Activated CD4-positive, alpha-beta T cell treated with anti-CD3 and anti-CD28 coated beads, Interleukin-2, amount 10 ng/mL, durations not matched to agents 24 days and 14 days (primary cell): ENCODE measurements at regions not wholly inside any gene's neighbourhood (a gene's known extent, or its start where the extent isn't known, plus 50 kb on each side); places are given as distances from the start of the nearest gene placed in this dataset.

Experiments
- DNase-seq: peaks from one replicate; pipeline ENCODE4 v3.0.0; 2022
- H3K27ac Mint-ChIP-seq: one replicate; pipeline ENCODE4 v1.8.0; 2022; ENCODE audit warnings: mild to moderate bottlenecking, mixed read lengths
- H3K27me3 Mint-ChIP-seq: one replicate; pipeline ENCODE4 v1.8.0; 2022; ENCODE audit warnings: mixed read lengths
- H3K36me3 Mint-ChIP-seq: one replicate; pipeline ENCODE4 v1.8.0; 2022; ENCODE audit warnings: low read depth, mild to moderate bottlenecking, mixed read lengths
- H3K4me1 Mint-ChIP-seq: one replicate; pipeline ENCODE4 v1.8.0; 2021; ENCODE audit warnings: mixed read lengths
- H3K4me3 Mint-ChIP-seq: one replicate; pipeline ENCODE4 v1.8.0; 2022; ENCODE audit warnings: mild to moderate bottlenecking, moderate library complexity, mixed read lengths
- H3K9me3 Mint-ChIP-seq: one replicate; pipeline ENCODE4 v1.8.0; 2021; ENCODE audit warnings: mixed read lengths
- intact Hi-C: fragments of 100-400 bp; cut with micrococcal nuclease; formaldehyde crosslinking; loops from one replicate; pipeline ENCODE4 v1.15.1; 2023

GRCh38 chr7:54888734-54889082 is 129.7 kb upstream of the SEC61G start:
- H3K9me3 Mint-ChIP-seq = no peaks in the 10 kb centered on the region
- no peaks in the 10 kb centered on the region for H3K4me1 Mint-ChIP-seq
- intact Hi-C loops = no loop called here
- no peak overlapping the region for H3K4me3 Mint-ChIP-seq
- peaks cover 18% of the 10 kb centered on the region for H3K27me3 Mint-ChIP-seq
- H3K36me3 Mint-ChIP-seq = no peaks in the 10 kb centered on the region
- H3K27ac Mint-ChIP-seq = no peak overlapping the region
- DNase-seq = no peak

GRCh38 chr7:54897891-54898290 is 120.9 kb upstream of the EGFR start:
- no peaks in the 10 kb centered on the region for H3K36me3 Mint-ChIP-seq
- H3K27ac Mint-ChIP-seq = no peak overlapping the region
- DNase-seq = no peak
- H3K4me3 Mint-ChIP-seq = no peak overlapping the region
- H3K9me3 Mint-ChIP-seq = no peaks in the 10 kb centered on the region
- H3K4me1 Mint-ChIP-seq = no peaks in the 10 kb centered on the region
- intact Hi-C loops = no loop called here
- H3K27me3 Mint-ChIP-seq = peaks cover 2% of the 10 kb centered on the region

GRCh38 chr7:54898659-54899340 is 120.0 kb upstream of the EGFR start:
- H3K27ac Mint-ChIP-seq = no peak overlapping the region
- peaks cover under 1% of the 10 kb centered on the region for H3K27me3 Mint-ChIP-seq
- no peaks in the 10 kb centered on the region for H3K36me3 Mint-ChIP-seq
- intact Hi-C loops = no loop called here
- H3K4me1 Mint-ChIP-seq = no peaks in the 10 kb centered on the region
- H3K4me3 Mint-ChIP-seq = no peak overlapping the region
- no peaks in the 10 kb centered on the region for H3K9me3 Mint-ChIP-seq
- no peak for DNase-seq

GRCh38 chr7:54901840-54902239 is 117.0 kb upstream of the EGFR start:
- H3K4me1 Mint-ChIP-seq = no peaks in the 10 kb centered on the region
- no peak overlapping the region for H3K27ac Mint-ChIP-seq
- no peak for DNase-seq
- H3K4me3 Mint-ChIP-seq = no peak overlapping the region
- no peaks in the 10 kb centered on the region for H3K36me3 Mint-ChIP-seq
- intact Hi-C loops = no loop called here
- no peaks in the 10 kb centered on the region for H3K9me3 Mint-ChIP-seq
- no peaks in the 10 kb centered on the region for H3K27me3 Mint-ChIP-seq

- H3K9me3 Mint-ChIP-seq = no peaks in the 10 kb centered on the region
- H3K4me1 Mint-ChIP-seq = no peaks in the 10 kb centered on the region
- H3K36me3 Mint-ChIP-seq = no peaks in the 10 kb centered on the region
- no peaks in the 10 kb centered on the region for H3K27me3 Mint-ChIP-seq
- DNase-seq = no peak
- intact Hi-C loops = no loop called here
- H3K4me3 Mint-ChIP-seq = no peak overlapping the region
- no peak overlapping the region for H3K27ac Mint-ChIP-seq
These were observed 114.7 kb upstream of the EGFR start for GRCh38 chr7:54904130-54904529.

- Mint-ChIP-seq H3K9me3 (no peaks in the 10 kb centered on the region), H3K36me3 (no peaks in the 10 kb centered on the region), H3K27ac (no peak overlapping the region), H3K4me1 (no peaks in the 10 kb centered on the region), H3K27me3 (no peaks in the 10 kb centered on the region), H3K4me3 (no peak overlapping the region)
- intact Hi-C loops = no loop called here
- DNase-seq = no peak
These were observed 113.8 kb upstream of the EGFR start for GRCh38 chr7:54904986-54905385.

GRCh38 chr7:54906963-54907362 is 111.9 kb upstream of the EGFR start:
- no peak for DNase-seq
- no peaks in the 10 kb centered on the region for H3K4me1 Mint-ChIP-seq
- intact Hi-C loops = no loop called here
- no peaks in the 10 kb centered on the region for H3K27me3 Mint-ChIP-seq
- no peak overlapping the region for H3K4me3 Mint-ChIP-seq
- H3K36me3 Mint-ChIP-seq = no peaks in the 10 kb centered on the region
- no peaks in the 10 kb centered on the region for H3K9me3 Mint-ChIP-seq
- H3K27ac Mint-ChIP-seq = no peak overlapping the region

GRCh38 chr7:54907981-54908380 is 110.8 kb upstream of the EGFR start:
- Mint-ChIP-seq H3K36me3 (no peaks in the 10 kb centered on the region), H3K27me3 (no peaks in the 10 kb centered on the region), H3K9me3 (no peaks in the 10 kb centered on the region), H3K27ac (no peak overlapping the region), H3K4me3 (no peak overlapping the region), H3K4me1 (no peaks in the 10 kb centered on the region)
- no peak for DNase-seq
- intact Hi-C loops = no loop called here

- H3K4me1 Mint-ChIP-seq = no peaks in the 10 kb centered on the region
- no peak overlapping the region for H3K27ac Mint-ChIP-seq
- intact Hi-C loops = no loop called here
- no peaks in the 10 kb centered on the region for H3K27me3 Mint-ChIP-seq
- DNase-seq = no peak
- H3K9me3 Mint-ChIP-seq = no peaks in the 10 kb centered on the region
- H3K4me3 Mint-ChIP-seq = no peak overlapping the region
- H3K36me3 Mint-ChIP-seq = no peaks in the 10 kb centered on the region
These were observed 109.9 kb upstream of the EGFR start for GRCh38 chr7:54908760-54909438.

- Mint-ChIP-seq H3K4me3 (no peak overlapping the region), H3K27ac (no peak overlapping the region), H3K4me1 (no peaks in the 10 kb centered on the region), H3K36me3 (no peaks in the 10 kb centered on the region), H3K27me3 (no peaks in the 10 kb centered on the region), H3K9me3 (no peaks in the 10 kb centered on the region)
- DNase-seq = no peak
- intact Hi-C loops = no loop called here
These were observed 102.8 kb upstream of the EGFR start for GRCh38 chr7:54915870-54916598.

- no peak overlapping the region for H3K4me3 Mint-ChIP-seq
- no peaks in the 10 kb centered on the region for H3K36me3 Mint-ChIP-seq
- H3K4me1 Mint-ChIP-seq = no peaks in the 10 kb centered on the region
- intact Hi-C loops = no loop called here
- no peak for DNase-seq
- no peak overlapping the region for H3K27ac Mint-ChIP-seq
- no peaks in the 10 kb centered on the region for H3K9me3 Mint-ChIP-seq
- no peaks in the 10 kb centered on the region for H3K27me3 Mint-ChIP-seq
These were observed 101.0 kb upstream of the EGFR start for GRCh38 chr7:54917613-54918391.

- H3K36me3 Mint-ChIP-seq = no peaks in the 10 kb centered on the region
- H3K4me1 Mint-ChIP-seq = no peaks in the 10 kb centered on the region
- no peaks in the 10 kb centered on the region for H3K27me3 Mint-ChIP-seq
These were observed 97.7 kb upstream of the EGFR start for GRCh38 chr7:54921116-54921515.

GRCh38 chr7:54931532-54931931 is 87.3 kb upstream of the EGFR start:
- no peak overlapping the region for H3K27ac Mint-ChIP-seq
- no peaks in the 10 kb centered on the region for H3K36me3 Mint-ChIP-seq
- intact Hi-C loops = no loop called here
- no peak for DNase-seq
- no peaks in the 10 kb centered on the region for H3K4me1 Mint-ChIP-seq
- H3K4me3 Mint-ChIP-seq = no peak overlapping the region
- no peaks in the 10 kb centered on the region for H3K9me3 Mint-ChIP-seq
- H3K27me3 Mint-ChIP-seq = peaks cover 40% of the 10 kb centered on the region

More at GRCh38 chr7:54921116-54921515, 97.7 kb upstream of the EGFR start:
- Mint-ChIP-seq H3K9me3 (no peaks in the 10 kb centered on the region), H3K27ac (no peak overlapping the region), H3K4me3 (no peak overlapping the region)
- DNase-seq = no peak
- intact Hi-C loops = no loop called here
